ENCODE measurements at regions not wholly inside any gene's neighbourhood (a gene's known extent, or its start where the extent isn't known, plus 50 kb on each side); places are given as distances from the start of the nearest gene placed in this dataset.

DNA sequence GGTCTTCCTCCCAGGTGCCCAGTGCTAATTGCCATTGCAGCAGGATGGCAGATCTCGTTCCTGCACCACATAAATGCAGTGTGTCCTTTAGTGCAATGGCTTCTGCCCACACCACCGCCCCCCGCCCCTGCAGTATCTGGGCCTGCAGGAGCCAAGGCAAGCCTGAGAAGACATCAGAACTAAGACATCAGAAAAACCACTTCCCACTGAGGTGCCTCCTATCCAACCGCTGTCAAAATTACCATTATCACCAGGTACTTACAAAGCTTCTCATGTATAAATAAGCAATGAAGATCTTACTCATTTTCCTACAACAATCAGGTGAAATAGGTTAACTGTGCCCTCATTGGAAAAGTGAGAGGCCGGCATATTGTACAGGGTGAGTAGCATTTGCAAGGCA, 228.8 kb downstream of the FBXO15 start:
- TF ChIP-seq CTCF (conservative IDR thresholded peaks at IDR 0.05; ENCODE audit: low read length) = no peak
- TF ChIP-seq EZH2phosphoT487 (IDR thresholded peaks at IDR 0.05; ENCODE audit: borderline replicate concordance) = no peak

Data from Loucy (cell line).